OCI-LY1 (cell line): ENCODE measurements at regions not wholly inside any gene's neighbourhood (a gene's known extent, or its start where the extent isn't known, plus 50 kb on each side); places are given as distances from the start of the nearest gene placed in this dataset.

ENCODE experiments used
- H2AFZ ChIP-seq: fragments of 200-600 bp; sonication (generic), shearing (Covaris generic); 2 replicates; pipeline ENCODE4 v1.6.0; 2014; ENCODE audit warnings: antibody characterized with exemption, mild to moderate bottlenecking, low read length
- H3F3A ChIP-seq: fragments of 200-600 bp; sonication (generic), shearing (Covaris generic); 2 replicates; pipeline ENCODE4 v1.6.0; 2014; ENCODE audit warnings: mild to moderate bottlenecking, antibody characterized with exemption, low read length, moderate library complexity; ENCODE audit not compliant: insufficient read depth
- H3K27ac ChIP-seq: fragments of 200-600 bp; sonication (generic); 2 replicates; pipeline ENCODE4 v1.5.1; 2014; ENCODE audit warnings: low read length, mixed run types, mild to moderate bottlenecking, low read depth; ENCODE audit not compliant: poor library complexity, severe bottlenecking
- H3K27me3 ChIP-seq: fragments of 200-600 bp; sonication (generic); 2 replicates; pipeline ENCODE4 v1.6.0; 2014; ENCODE audit warnings: antibody characterized with exemption, mild to moderate bottlenecking, low read length, moderate library complexity; ENCODE audit not compliant: insufficient read depth
- H3K36me3 ChIP-seq: fragments of 200-600 bp; sonication (generic); 2 replicates; pipeline ENCODE4 v1.6.1; 2014; ENCODE audit warnings: mild to moderate bottlenecking, antibody characterized with exemption, low read length, moderate library complexity, mixed read lengths; ENCODE audit not compliant: insufficient read depth
- H3K4me1 ChIP-seq: fragments of 200-600 bp; sonication (generic); 2 replicates; pipeline ENCODE4 v1.5.1; 2014; ENCODE audit warnings: mild to moderate bottlenecking, low read length, moderate library complexity; ENCODE audit not compliant: insufficient read depth, severe bottlenecking
- H3K4me2 ChIP-seq: fragments of 200-600 bp; sonication (generic), shearing (Covaris generic); 2 replicates; pipeline ENCODE4 v1.6.1; 2014; ENCODE audit warnings: low read length
- H3K4me3 ChIP-seq: fragments of 200-600 bp; sonication (generic); 2 replicates; pipeline ENCODE4 v1.5.1; 2014; ENCODE audit warnings: low read length, low read depth, mild to moderate bottlenecking, mixed read lengths; ENCODE audit not compliant: poor library complexity, severe bottlenecking
- H3K79me2 ChIP-seq: fragments of 200-600 bp; shearing (Covaris generic); 2 replicates; pipeline ENCODE4 v1.6.1; 2016; ENCODE audit warnings: mixed run types, low read length, mixed read lengths; ENCODE audit not compliant: insufficient read depth
- H3K9ac ChIP-seq: fragments of 200-600 bp; sonication (generic), shearing (Covaris generic); 2 replicates; pipeline ENCODE4 v1.6.1; 2014; ENCODE audit warnings: mild to moderate bottlenecking, low read length, mixed read lengths
- H3K9me2 ChIP-seq: fragments of 200-600 bp; sonication (generic), shearing (Covaris generic); 2 replicates; pipeline ENCODE4 v1.6.1; 2014; ENCODE audit warnings: low read depth, mild to moderate bottlenecking, low read length, mixed read lengths
- H3K9me3 ChIP-seq: fragments of 200-600 bp; shearing (Covaris generic); 2 replicates; pipeline ENCODE4 v1.6.1; 2014; ENCODE audit warnings: low read length, mixed read lengths
- H4K20me1 ChIP-seq: fragments of 200-600 bp; sonication (generic), shearing (Covaris generic); 2 replicates; pipeline ENCODE4 v1.6.0; 2016; ENCODE audit warnings: mild to moderate bottlenecking, low read length; ENCODE audit not compliant: insufficient read depth
- EZH2 ChIP-seq: fragments of 200-600 bp; sonication (generic), shearing (Covaris generic); IDR thresholded peaks from 2 replicates; pipeline ENCODE4 v1.8.0; 2017; ENCODE audit warnings: borderline replicate concordance, mixed run types, mild to moderate bottlenecking, antibody characterized with exemption, low read length, moderate library complexity, mixed read lengths
- TF ChIP-seq, protein P1 (sequence below): fragments of 200-600 bp; sonication (generic), shearing (Covaris generic); IDR thresholded peaks from 2 replicates; pipeline ENCODE4 v1.5.1; 2017; ENCODE audit warnings: mild to moderate bottlenecking, antibody characterized with exemption, low read length, moderate library complexity, mixed read lengths

DNA sequence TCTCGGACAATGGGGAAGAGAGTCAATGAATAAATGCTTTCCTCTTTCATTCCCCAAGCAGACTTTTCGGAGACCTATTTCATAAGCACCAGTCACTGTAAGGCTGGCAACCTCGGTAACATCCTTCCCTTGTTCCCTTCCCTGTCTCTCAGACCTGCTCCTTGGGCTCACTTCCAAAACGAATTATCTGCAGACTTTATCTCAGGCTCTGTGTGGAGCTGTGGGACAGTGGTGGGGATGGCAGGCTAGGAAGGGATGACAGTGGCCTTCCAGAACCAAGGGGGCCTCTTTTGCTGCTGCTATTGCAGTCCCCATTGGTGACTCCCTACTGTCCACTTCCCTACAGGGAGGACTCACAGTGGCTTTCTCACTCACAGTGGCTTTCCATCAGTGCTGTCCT is 185.6 kb upstream of the MEX3C start:
- Histone ChIP-seq H3K27ac (no peak overlapping the region), H3K9ac (no peak overlapping the region), H3K27me3 (no peaks in the 10 kb centered on the region), H3K79me2 (no peaks in the 10 kb centered on the region), H3K9me2 (no peaks in the 10 kb centered on the region), H3K4me3 (no peak overlapping the region), H3K36me3 (no peaks in the 10 kb centered on the region), H3K4me1 (no peaks in the 10 kb centered on the region), H2AFZ (no peak overlapping the region), H3F3A (no peaks in the 10 kb centered on the region), H3K9me3 (no peaks in the 10 kb centered on the region), H3K4me2 (no peak overlapping the region), H4K20me1 (no peaks in the 10 kb centered on the region)
- no peak for TF ChIP-seq EZH2
- TF ChIP-seq, protein P1, sequence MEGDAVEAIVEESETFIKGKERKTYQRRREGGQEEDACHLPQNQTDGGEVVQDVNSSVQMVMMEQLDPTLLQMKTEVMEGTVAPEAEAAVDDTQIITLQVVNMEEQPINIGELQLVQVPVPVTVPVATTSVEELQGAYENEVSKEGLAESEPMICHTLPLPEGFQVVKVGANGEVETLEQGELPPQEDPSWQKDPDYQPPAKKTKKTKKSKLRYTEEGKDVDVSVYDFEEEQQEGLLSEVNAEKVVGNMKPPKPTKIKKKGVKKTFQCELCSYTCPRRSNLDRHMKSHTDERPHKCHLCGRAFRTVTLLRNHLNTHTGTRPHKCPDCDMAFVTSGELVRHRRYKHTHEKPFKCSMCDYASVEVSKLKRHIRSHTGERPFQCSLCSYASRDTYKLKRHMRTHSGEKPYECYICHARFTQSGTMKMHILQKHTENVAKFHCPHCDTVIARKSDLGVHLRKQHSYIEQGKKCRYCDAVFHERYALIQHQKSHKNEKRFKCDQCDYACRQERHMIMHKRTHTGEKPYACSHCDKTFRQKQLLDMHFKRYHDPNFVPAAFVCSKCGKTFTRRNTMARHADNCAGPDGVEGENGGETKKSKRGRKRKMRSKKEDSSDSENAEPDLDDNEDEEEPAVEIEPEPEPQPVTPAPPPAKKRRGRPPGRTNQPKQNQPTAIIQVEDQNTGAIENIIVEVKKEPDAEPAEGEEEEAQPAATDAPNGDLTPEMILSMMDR = no peak

DNA sequence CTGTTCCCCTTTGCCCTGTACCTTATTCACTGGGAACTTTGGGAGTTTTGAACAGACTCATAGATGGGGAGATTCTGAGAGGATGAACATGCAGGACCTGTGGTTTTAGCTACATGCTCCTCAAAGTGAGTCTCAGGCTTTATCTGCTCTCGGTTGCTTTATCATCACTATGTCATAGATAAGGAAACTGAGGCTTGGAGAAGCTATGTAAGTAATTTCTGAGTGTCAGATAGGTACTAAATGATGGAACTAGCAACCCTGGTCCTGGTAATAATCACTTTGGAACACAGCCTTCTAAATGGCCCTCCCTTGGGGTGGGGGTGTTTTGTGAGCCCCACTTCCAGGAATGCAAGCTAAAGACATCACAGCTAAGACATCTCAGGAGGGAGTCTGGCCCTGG is 186.2 kb upstream of the MEX3C start:
- H3K4me3 ChIP-seq = no peak overlapping the region
- H4K20me1 ChIP-seq = no peaks in the 10 kb centered on the region
- no peaks in the 10 kb centered on the region for H3K79me2 ChIP-seq
- no peaks in the 10 kb centered on the region for H3F3A ChIP-seq
- no peak overlapping the region for H3K27ac ChIP-seq
- no peaks in the 10 kb centered on the region for H3K4me1 ChIP-seq
- no peaks in the 10 kb centered on the region for H3K36me3 ChIP-seq
- no peaks in the 10 kb centered on the region for H3K27me3 ChIP-seq
- H3K9ac ChIP-seq = no peak overlapping the region
- TF ChIP-seq, protein P1 = no peak
- TF ChIP-seq EZH2 = no peak
- no peaks in the 10 kb centered on the region for H3K9me2 ChIP-seq
- no peak overlapping the region for H2AFZ ChIP-seq
- H3K9me3 ChIP-seq = no peaks in the 10 kb centered on the region
- H3K4me2 ChIP-seq = no peak overlapping the region

DNA sequence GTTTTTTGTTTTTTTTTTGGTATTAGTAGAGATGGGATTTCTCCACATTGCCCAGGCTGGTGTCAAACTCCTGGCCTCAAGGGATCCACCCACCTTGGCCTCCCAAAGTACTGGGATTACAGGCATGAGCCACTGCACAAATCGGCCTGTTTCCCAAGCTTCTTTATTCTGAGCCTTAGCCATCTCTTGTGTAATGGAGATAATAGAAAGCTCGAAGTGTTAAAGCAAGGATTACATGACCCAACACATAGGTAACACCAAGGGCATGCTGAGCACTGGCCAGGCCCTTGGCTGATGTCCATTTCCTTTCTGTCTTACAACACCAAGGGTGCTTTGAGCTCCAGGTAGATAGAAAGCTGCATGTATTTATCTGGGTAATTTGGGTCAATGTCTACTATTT is 187.8 kb upstream of the MEX3C start:
- TF ChIP-seq EZH2 = no peak
- TF ChIP-seq, protein P1 = no peak
- no peaks in the 10 kb centered on the region for H3K4me1 ChIP-seq
- no peak overlapping the region for H3K4me3 ChIP-seq
- no peaks in the 10 kb centered on the region for H3F3A ChIP-seq
- no peaks in the 10 kb centered on the region for H3K9me3 ChIP-seq
- H4K20me1 ChIP-seq = no peaks in the 10 kb centered on the region
- H3K27ac ChIP-seq = no peak overlapping the region
- no peaks in the 10 kb centered on the region for H3K9me2 ChIP-seq
- no peaks in the 10 kb centered on the region for H3K36me3 ChIP-seq
- no peaks in the 10 kb centered on the region for H3K27me3 ChIP-seq
- H3K9ac ChIP-seq = no peak overlapping the region
- no peaks in the 10 kb centered on the region for H3K79me2 ChIP-seq
- no peak overlapping the region for H2AFZ ChIP-seq
- no peak overlapping the region for H3K4me2 ChIP-seq
